Trophoblast cell (in vitro differentiated cells and primary cell): ENCODE measurements at regions not wholly inside any gene's neighbourhood (a gene's known extent, or its start where the extent isn't known, plus 50 kb on each side); places are given as distances from the start of the nearest gene placed in this dataset.

Experiments
- DNase-seq, 2 donors: peaks; one replicate each; pipeline ENCODE4 v3.0.0-alpha.2; 2016
- H2AFZ ChIP-seq: 2 replicates; pipeline ENCODE4 v1.6.1; 2013; ENCODE audit warnings: low read length, moderate library complexity, mild to moderate bottlenecking; ENCODE audit not compliant: insufficient read depth, poor library complexity
- H2AK5ac ChIP-seq: 2 replicates; pipeline ENCODE4 v1.6.1; 2013; ENCODE audit warnings: mild to moderate bottlenecking, low read length
- H2BK120ac ChIP-seq: 2 replicates; pipeline ENCODE4 v1.6.1; 2013; ENCODE audit warnings: low read length, mild to moderate bottlenecking, moderate library complexity; ENCODE audit not compliant: insufficient read depth, poor library complexity
- H2BK12ac ChIP-seq: 2 replicates; pipeline ENCODE4 v1.6.1; 2013; ENCODE audit warnings: mild to moderate bottlenecking, low read length, moderate library complexity
- H2BK5ac ChIP-seq: 2 replicates; pipeline ENCODE4 v1.6.1; 2013; ENCODE audit warnings: low read length, low read depth, moderate library complexity, mild to moderate bottlenecking; ENCODE audit not compliant: poor library complexity
- H3K14ac ChIP-seq: 2 replicates; pipeline ENCODE4 v1.6.1; 2013; ENCODE audit warnings: mild to moderate bottlenecking, low read length
- H3K18ac ChIP-seq: 2 replicates; pipeline ENCODE4 v1.6.1; 2013; ENCODE audit warnings: mild to moderate bottlenecking, low read length
- H3K23ac ChIP-seq: 2 replicates; pipeline ENCODE4 v1.6.1; 2013; ENCODE audit warnings: low read length
- H3K27ac ChIP-seq: 2 replicates; pipeline ENCODE4 v1.5.1; 2013; ENCODE audit warnings: low read depth, mild to moderate bottlenecking, inconsistent platforms, low read length, moderate library complexity
- H3K27me3 ChIP-seq: 2 replicates; pipeline ENCODE4 v1.6.1; 2013; ENCODE audit warnings: inconsistent platforms, mild to moderate bottlenecking, low read length, moderate library complexity; ENCODE audit not compliant: insufficient read depth
- H3K36me3 ChIP-seq, 2 experiments: 1 replicate in 1 of 2; 2 replicates in 1 of 2; pipeline ENCODE4 v1.6.1; 2013; ENCODE audit warnings: low read length in 2 of 2, mild to moderate bottlenecking in 2 of 2, moderate library complexity in 1 of 2; ENCODE audit not compliant: insufficient read depth in 2 of 2, control insufficient read depth in 1 of 2
- H3K4ac ChIP-seq: 2 replicates; pipeline ENCODE4 v1.6.1; 2013; ENCODE audit warnings: low read depth, mild to moderate bottlenecking, low read length, moderate library complexity
- H3K4me1 ChIP-seq, 2 experiments: 1 replicate in 1 of 2; 2 replicates in 1 of 2; pipeline ENCODE4 v1.6.1; 2013; ENCODE audit warnings: low read length in 2 of 2, mild to moderate bottlenecking in 2 of 2, moderate library complexity in 1 of 2; ENCODE audit not compliant: insufficient read depth in 2 of 2, control insufficient read depth in 1 of 2
- H3K4me2 ChIP-seq: 2 replicates; pipeline ENCODE4 v1.6.1; 2013; ENCODE audit warnings: inconsistent platforms, mild to moderate bottlenecking, low read length, moderate library complexity
- H3K4me3 ChIP-seq: 2 replicates; pipeline ENCODE4 v1.5.1; 2013; ENCODE audit warnings: mild to moderate bottlenecking, low read depth, low read length, inconsistent platforms
- H3K79me1 ChIP-seq: one replicate; pipeline ENCODE4 v1.6.1; 2013; ENCODE audit warnings: low read length
- H3K79me2 ChIP-seq: 2 replicates; pipeline ENCODE4 v1.6.1; 2013; ENCODE audit warnings: low read length, mild to moderate bottlenecking; ENCODE audit not compliant: control insufficient read depth, insufficient read depth, poor library complexity
- H3K9ac ChIP-seq: 2 replicates; pipeline ENCODE4 v1.6.1; 2013; ENCODE audit warnings: mild to moderate bottlenecking, low read length
- H3K9me3 ChIP-seq: 2 replicates; pipeline ENCODE4 v1.6.1; 2013; ENCODE audit warnings: low read depth, mild to moderate bottlenecking, control low read depth, inconsistent platforms, low read length; ENCODE audit not compliant: insufficient read depth
- H4K12ac ChIP-seq: 2 replicates; pipeline ENCODE4 v1.6.1; 2013; ENCODE audit warnings: low read depth, mild to moderate bottlenecking, low read length, moderate library complexity
- H4K8ac ChIP-seq: 2 replicates; pipeline ENCODE4 v1.6.1; 2013; ENCODE audit warnings: low read depth, mild to moderate bottlenecking, low read length, moderate library complexity
- H4K91ac ChIP-seq: one replicate; pipeline ENCODE4 v1.6.1; 2013; ENCODE audit warnings: low read depth, mild to moderate bottlenecking, low read length, moderate library complexity
- WGBS: extraction: QIAGEN DNeasy Blood & Tissue Kit; methylation state at CpG from one replicate; pipeline ENCODE4 v1.1.7; 2013; ENCODE audit warnings: missing lambda C conversion rate; ENCODE audit not compliant: insufficient read length, insufficient coverage; ENCODE audit errors: extremely low coverage; 5-methylcytosine and 5-hydroxymethylcytosine counted together

DNA sequence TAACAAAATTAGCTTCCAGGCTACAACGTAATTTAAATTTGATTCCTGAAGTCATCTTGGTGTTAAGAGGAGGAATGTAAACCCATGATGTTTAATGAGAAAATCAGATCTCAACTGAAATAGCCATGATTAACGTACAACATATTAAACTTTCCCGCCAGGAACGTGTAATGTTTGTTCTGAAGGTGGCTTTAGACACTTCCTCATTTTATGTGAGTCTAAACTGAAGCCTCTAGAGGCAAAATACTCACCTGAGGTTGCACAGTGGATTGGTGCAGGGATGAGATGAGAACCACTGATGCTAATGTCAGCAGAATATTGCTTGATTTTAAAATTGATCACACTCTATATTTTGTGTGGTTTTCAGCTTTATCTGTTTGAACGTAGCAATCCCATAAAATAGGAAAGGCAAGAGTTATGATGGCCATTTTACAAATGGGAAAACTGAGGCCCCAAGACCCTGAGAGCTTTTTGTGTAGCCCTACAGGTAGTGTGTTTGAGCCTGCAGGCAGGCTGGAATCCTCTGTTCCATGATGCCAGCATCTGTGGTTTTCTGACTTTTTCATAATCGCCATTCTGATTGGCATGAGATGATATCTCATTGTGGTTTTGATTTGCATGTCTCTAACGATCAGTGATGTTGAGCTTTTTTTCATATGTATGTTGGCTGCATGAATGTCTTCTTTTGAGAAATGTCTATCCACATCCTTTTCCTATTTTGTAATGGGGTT is 243.7 kb upstream of the BMPER start:
- Histone ChIP-seq H2BK12ac (no peak overlapping the region), H3K4me1 (no peaks in the 10 kb centered on the region), H3K27ac (no peak overlapping the region), H3K9me3 (no peaks in the 10 kb centered on the region), H2BK120ac (no peak overlapping the region), H3K18ac (no peak overlapping the region), H3K27me3 (no peaks in the 10 kb centered on the region), H2AK5ac (no peak overlapping the region), H3K4ac (no peak overlapping the region), H2AFZ (no peak overlapping the region), H3K4me3 (no peak overlapping the region), H2BK5ac (no peak overlapping the region), H3K14ac (no peak overlapping the region), H3K4me2 (no peak overlapping the region), H4K12ac (no peak overlapping the region), H4K8ac (no peak overlapping the region), H3K9ac (no peak overlapping the region), H4K91ac (no peak overlapping the region), H3K79me1 (no peaks in the 10 kb centered on the region), H3K79me2 (no peaks in the 10 kb centered on the region), H3K23ac (no peak overlapping the region), H3K36me3 (no peaks in the 10 kb centered on the region)
- no CpG with 5 or more reads among the region's 7 CpGs for WGBS
- no peak for DNase-seq

DNA sequence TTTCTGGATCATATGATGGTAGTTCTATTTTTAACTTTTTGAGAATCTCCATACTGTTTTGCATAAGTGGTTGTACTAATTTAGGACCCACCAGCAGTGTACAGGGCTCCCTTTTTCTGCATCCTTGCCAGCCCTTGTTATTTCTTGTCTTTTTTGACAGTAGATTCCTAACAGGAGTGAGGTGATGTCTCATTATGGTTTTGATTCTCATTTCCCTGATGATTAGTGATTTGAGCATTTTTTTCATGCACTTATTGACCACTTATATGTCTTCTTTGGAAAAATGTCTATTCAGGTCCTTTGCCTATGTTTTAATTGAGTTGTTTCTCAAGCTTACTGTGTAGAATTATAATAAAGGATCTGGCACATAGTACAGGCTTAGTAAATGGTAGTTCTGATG is 238.8 kb upstream of the BMPER start:
- Histone ChIP-seq H3K4ac (no peak overlapping the region), H3K79me1 (no peaks in the 10 kb centered on the region), H2BK5ac (no peak overlapping the region), H2AFZ (no peak overlapping the region), H3K4me1 (peaks cover 0 to 4% of the 10 kb centered on the region in 2 experiments), H4K12ac (no peak overlapping the region), H3K36me3 (no peaks in the 10 kb centered on the region), H3K27ac (no peak overlapping the region), H3K4me2 (no peak overlapping the region), H3K4me3 (no peak overlapping the region), H3K27me3 (no peaks in the 10 kb centered on the region), H4K91ac (no peak overlapping the region), H3K79me2 (no peaks in the 10 kb centered on the region), H2BK12ac (no peak overlapping the region), H3K23ac (no peak overlapping the region), H2AK5ac (no peak overlapping the region), H3K18ac (no peak overlapping the region), H3K9me3 (no peaks in the 10 kb centered on the region), H3K14ac (no peak overlapping the region), H4K8ac (no peak overlapping the region), H3K9ac (no peak overlapping the region), H2BK120ac (no peak overlapping the region)
- DNase-seq, result no peak

GRCh38 chr7:33667196-33667595 is 238.1 kb upstream of the BMPER start:
- H4K12ac ChIP-seq, result no peak overlapping the region
- H3K18ac ChIP-seq, result no peak overlapping the region
- H3K23ac ChIP-seq, result no peak overlapping the region
- no peak overlapping the region for H2AFZ ChIP-seq
- no peaks in the 10 kb centered on the region for H3K36me3 ChIP-seq
- no peak overlapping the region for H3K4ac ChIP-seq
- H4K8ac ChIP-seq, result no peak overlapping the region
- H3K79me1 ChIP-seq, result no peaks in the 10 kb centered on the region
- no peak for DNase-seq
- no peak overlapping the region for H2BK5ac ChIP-seq
- H3K4me1 ChIP-seq, result peaks cover 0 to 4% of the 10 kb centered on the region in 2 experiments
- H2BK120ac ChIP-seq, result no peak overlapping the region
- H3K9ac ChIP-seq, result no peak overlapping the region
- no peak overlapping the region for H3K14ac ChIP-seq
- H3K4me2 ChIP-seq, result no peak overlapping the region
- no peak overlapping the region for H2BK12ac ChIP-seq
- H3K9me3 ChIP-seq, result no peaks in the 10 kb centered on the region
- H3K4me3 ChIP-seq, result no peak overlapping the region
- no peaks in the 10 kb centered on the region for H3K79me2 ChIP-seq
- no peaks in the 10 kb centered on the region for H3K27me3 ChIP-seq
- H2AK5ac ChIP-seq, result no peak overlapping the region
- H3K27ac ChIP-seq, result no peak overlapping the region
- H4K91ac ChIP-seq, result no peak overlapping the region

DNA sequence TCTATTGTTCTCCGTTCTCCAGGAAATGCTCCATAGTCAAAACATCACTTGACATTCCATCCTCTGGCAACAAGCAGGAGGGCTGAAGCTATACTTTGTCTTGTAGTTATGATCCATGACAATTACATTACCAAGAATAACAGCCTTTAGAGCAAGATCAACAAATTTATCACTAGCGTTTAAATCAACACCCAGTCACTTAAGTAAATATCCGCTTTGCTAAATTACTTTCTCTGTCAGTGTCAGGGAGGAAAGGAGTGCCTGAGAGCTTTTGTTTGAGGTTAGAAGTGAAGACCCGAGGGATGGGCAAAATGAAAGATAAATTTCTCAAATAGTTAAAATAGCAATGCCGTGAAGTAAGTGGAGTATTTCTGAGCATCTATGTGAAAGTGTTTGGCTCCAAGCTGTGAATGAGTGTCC is 236.1 kb upstream of the BMPER start:
- Histone ChIP-seq H3K79me2 (no peaks in the 10 kb centered on the region), H3K36me3 (no peaks in the 10 kb centered on the region), H3K9ac (no peak overlapping the region), H3K14ac (no peak overlapping the region), H3K79me1 (no peaks in the 10 kb centered on the region), H3K4me3 (no peak overlapping the region), H2BK5ac (no peak overlapping the region), H3K23ac (no peak overlapping the region), H4K8ac (no peak overlapping the region), H2BK12ac (no peak overlapping the region), H2BK120ac (no peak overlapping the region), H3K9me3 (no peaks in the 10 kb centered on the region), H4K12ac (no peak overlapping the region), H3K27ac (no peak overlapping the region), H3K18ac (no peak overlapping the region), H4K91ac (no peak overlapping the region), H2AK5ac (no peak overlapping the region), H3K27me3 (no peaks in the 10 kb centered on the region), H3K4me1 (peaks cover 0 to 4% of the 10 kb centered on the region in 2 experiments), H3K4me2 (peak overlapping the region; percentile 16), H2AFZ (no peak overlapping the region), H3K4ac (no peak overlapping the region)
- DNase-seq, result peak in 1 of 2 donors; percentile 26
- WGBS, result no CpG with 5 or more reads among the region's 5 CpGs
